ENCODE measurements at regions not wholly inside any gene's neighbourhood (a gene's known extent, or its start where the extent isn't known, plus 50 kb on each side); places are given as distances from the start of the nearest gene placed in this dataset.

DNA sequence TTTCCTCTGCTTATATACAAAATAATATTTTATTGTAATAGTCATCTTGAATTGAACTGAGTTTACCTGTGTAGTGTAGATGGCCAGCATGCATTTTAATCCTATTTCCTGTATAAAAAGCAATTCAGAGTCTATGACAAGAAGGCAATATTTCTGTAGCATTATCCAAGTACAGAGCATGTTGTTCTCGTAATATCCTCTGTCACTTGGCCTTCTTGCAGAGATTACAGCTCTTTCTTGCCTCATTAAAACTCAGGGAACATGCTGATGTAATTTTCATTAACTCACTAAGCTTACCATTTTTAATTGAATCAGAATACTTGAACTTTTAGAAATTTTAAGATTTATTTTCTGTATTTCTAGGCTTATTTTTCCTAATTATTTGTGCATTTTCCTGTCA lies 203.3 kb upstream of the AGTR1 start:
- ATAC-seq (no peak), DNase-seq (no peak)
- no peaks in the 10 kb centered on the region for H3K4me1 ChIP-seq
- no peaks in the 10 kb centered on the region for H3K27me3 ChIP-seq
- no peaks in the 10 kb centered on the region for H3K36me3 ChIP-seq
- 52 to 81% (median 68%) methylated on average over 1 of the region's 1 CpG for WGBS, 4 donors
- H3K9me3 ChIP-seq = no peaks in the 10 kb centered on the region
- no peak overlapping the region for H3K27ac ChIP-seq
- intact Hi-C loops (cut with DNase I) = no loop called here
- no peak overlapping the region for H3K4me3 ChIP-seq
- TF ChIP-seq, protein P1, sequence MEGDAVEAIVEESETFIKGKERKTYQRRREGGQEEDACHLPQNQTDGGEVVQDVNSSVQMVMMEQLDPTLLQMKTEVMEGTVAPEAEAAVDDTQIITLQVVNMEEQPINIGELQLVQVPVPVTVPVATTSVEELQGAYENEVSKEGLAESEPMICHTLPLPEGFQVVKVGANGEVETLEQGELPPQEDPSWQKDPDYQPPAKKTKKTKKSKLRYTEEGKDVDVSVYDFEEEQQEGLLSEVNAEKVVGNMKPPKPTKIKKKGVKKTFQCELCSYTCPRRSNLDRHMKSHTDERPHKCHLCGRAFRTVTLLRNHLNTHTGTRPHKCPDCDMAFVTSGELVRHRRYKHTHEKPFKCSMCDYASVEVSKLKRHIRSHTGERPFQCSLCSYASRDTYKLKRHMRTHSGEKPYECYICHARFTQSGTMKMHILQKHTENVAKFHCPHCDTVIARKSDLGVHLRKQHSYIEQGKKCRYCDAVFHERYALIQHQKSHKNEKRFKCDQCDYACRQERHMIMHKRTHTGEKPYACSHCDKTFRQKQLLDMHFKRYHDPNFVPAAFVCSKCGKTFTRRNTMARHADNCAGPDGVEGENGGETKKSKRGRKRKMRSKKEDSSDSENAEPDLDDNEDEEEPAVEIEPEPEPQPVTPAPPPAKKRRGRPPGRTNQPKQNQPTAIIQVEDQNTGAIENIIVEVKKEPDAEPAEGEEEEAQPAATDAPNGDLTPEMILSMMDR (IDR thresholded peaks at IDR 0.05) = no peak
- TF ChIP-seq POLR2A (IDR thresholded peaks at IDR 0.05) = no peak

DNA sequence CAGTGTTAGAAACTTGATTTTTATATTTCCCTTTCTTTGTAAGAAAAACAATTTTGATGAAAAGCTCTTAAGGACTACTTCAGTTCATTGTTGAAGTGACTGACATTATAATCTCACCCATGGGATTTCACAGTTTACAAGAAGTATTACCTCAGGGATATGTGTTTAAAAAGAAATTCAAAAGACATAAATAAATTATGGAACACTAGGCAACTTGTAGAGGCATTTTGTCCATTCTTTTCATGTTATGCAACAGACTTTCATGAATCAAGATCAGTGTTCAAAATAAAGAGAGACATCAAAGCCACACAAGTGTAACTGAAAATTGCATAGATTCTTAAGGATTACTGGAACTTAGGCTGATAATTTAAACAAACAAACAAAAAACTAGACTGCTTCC lies 196.8 kb upstream of the AGTR1 start:
- Histone ChIP-seq H3K36me3 (no peaks in the 10 kb centered on the region), H3K4me1 (peaks cover 0 to 3% (median 0%) of the 10 kb centered on the region in 12 donors), H3K27me3 (no peaks in the 10 kb centered on the region), H3K9me3 (peaks cover 0 to 2% (median 0%) of the 10 kb centered on the region in 12 donors), H3K27ac (no peak overlapping the region), H3K4me3 (no peak overlapping the region)
- DNase-seq = no peak
- intact Hi-C loops (cut with DNase I) = no loop called here
- no peak for TF ChIP-seq POLR2A (IDR thresholded peaks at IDR 0.05)
- TF ChIP-seq, protein P1 (IDR thresholded peaks at IDR 0.05) = no peak
- ATAC-seq = no peak

DNA sequence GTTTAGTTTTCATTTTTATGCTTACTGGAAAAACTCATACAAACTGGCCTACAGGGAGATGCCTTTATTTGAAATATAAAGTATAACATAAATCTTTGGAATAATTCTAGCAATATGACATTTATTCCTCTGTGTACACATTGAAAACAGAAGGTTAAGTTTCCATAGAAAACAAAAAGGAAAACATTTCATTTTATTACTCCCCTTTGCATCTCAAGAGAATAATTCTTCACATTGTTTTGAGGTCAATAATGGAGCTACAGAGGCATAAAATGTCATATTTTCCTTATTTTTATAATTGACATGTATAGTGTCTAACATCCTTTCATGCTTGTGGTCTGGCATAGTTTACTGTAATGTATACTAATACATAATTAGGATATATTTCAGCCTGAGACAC lies 187.6 kb upstream of the AGTR1 start:
- ATAC-seq (no peak), DNase-seq (no peak)
- no peak overlapping the region for H3K4me3 ChIP-seq
- intact Hi-C loops (cut with DNase I) = no loop called here
- no peaks in the 10 kb centered on the region for H3K36me3 ChIP-seq
- no peak for TF ChIP-seq POLR2A (IDR thresholded peaks at IDR 0.05)
- no peaks in the 10 kb centered on the region for H3K27me3 ChIP-seq
- H3K9me3 ChIP-seq = peaks cover 0 to 2% (median 0%) of the 10 kb centered on the region in 12 donors
- no peaks in the 10 kb centered on the region for H3K4me1 ChIP-seq
- H3K27ac ChIP-seq = no peak overlapping the region

DNA sequence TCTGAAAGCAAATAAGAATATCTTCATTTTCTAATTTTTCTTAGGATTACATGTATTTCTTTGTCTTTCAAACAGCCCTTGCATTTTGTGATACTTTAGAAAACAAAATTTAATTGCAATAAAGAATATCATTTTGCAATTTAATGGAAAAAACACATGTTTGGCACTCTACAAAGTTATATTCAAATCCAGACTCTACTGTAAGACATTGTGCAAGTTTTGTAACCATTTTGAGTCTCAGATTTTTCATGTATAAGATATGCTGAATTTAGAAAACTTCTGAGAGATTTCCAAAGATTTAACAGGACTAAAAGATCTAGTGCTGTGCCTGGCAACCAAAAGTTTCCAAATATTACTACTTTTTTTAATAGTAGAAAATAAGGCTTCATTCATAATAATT lies 187.1 kb upstream of the AGTR1 start:
- Histone ChIP-seq H3K4me1 (no peaks in the 10 kb centered on the region), H3K9me3 (no peaks in the 10 kb centered on the region), H3K27ac (no peak overlapping the region), H3K4me3 (no peak overlapping the region), H3K27me3 (no peaks in the 10 kb centered on the region), H3K36me3 (no peaks in the 10 kb centered on the region)
- TF ChIP-seq POLR2A (IDR thresholded peaks at IDR 0.05) = no peak
- TF ChIP-seq, protein P1 (IDR thresholded peaks at IDR 0.05) = no peak
- intact Hi-C loops (cut with DNase I) = no loop called here
- DNase-seq = no peak
- no peak for ATAC-seq

DNA sequence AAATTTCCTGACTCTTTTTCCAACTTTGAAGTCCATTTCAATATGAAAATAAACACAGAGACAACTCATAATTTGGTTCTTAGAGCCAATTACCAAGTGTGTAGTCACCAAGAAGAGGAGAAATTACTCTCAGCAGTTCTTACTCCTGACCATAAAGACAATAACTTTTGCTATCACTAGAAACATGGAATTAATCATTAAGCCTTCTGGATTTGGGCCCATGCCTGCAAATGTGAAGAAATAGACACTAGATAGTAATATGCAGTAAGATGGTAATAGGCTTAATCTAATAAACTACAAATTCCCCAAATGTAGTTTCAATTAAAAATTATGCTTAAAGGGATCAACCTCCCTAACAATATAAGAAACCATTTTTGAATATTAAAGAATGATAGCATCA lies 185.1 kb upstream of the AGTR1 start:
- no peak for ATAC-seq
- intact Hi-C loops (cut with DNase I) = no loop called here
- no peak for DNase-seq
- Histone ChIP-seq H3K9me3 (no peaks in the 10 kb centered on the region), H3K27me3 (no peaks in the 10 kb centered on the region), H3K27ac (no peak overlapping the region), H3K4me1 (no peaks in the 10 kb centered on the region), H3K36me3 (no peaks in the 10 kb centered on the region), H3K4me3 (no peak overlapping the region)
- TF ChIP-seq POLR2A (IDR thresholded peaks at IDR 0.05) = no peak
- TF ChIP-seq, protein P1 (IDR thresholded peaks at IDR 0.05) = no peak
